GM21825 (cell line): ENCODE measurements at regions not wholly inside any gene's neighbourhood (a gene's known extent, or its start where the extent isn't known, plus 50 kb on each side); places are given as distances from the start of the nearest gene placed in this dataset.

Experiments used
- ATAC-seq: cut with Tn5 transposase; IDR thresholded peaks from one replicate; pipeline ENCODE4 v1.9.1; 2021; ENCODE audit warnings: mild to moderate bottlenecking, moderate library complexity; ENCODE audit not compliant: unreplicated experiment

GRCh38 chr9:36763778-36764177 lies 191.1 kb downstream of the MELK start:
- no peak for ATAC-seq

- no peak for ATAC-seq
These were observed 191.8 kb downstream of the MELK start for GRCh38 chr9:36764364-36765076.

GRCh38 chr9:36765077-36765390 lies 192.3 kb downstream of the MELK start:
- ATAC-seq: no peak

GRCh38 chr9:36765468-36766341 lies 193.0 kb downstream of the MELK start:
- peak; percentile 99 for ATAC-seq

- ATAC-seq: no peak
These were observed 196.0 kb downstream of the MELK start for GRCh38 chr9:36768677-36769076.

- ATAC-seq: no peak
These were observed 197.3 kb downstream of the MELK start for GRCh38 chr9:36770025-36770424.

GRCh38 chr9:36772449-36773403 lies 200.0 kb downstream of the MELK start:
- no peak for ATAC-seq

- ATAC-seq: no peak
These were observed 206.0 kb downstream of the MELK start for GRCh38 chr9:36778682-36779081.

GRCh38 chr9:36779582-36779981 lies 206.9 kb downstream of the MELK start:
- ATAC-seq: no peak

GRCh38 chr9:36780186-36780585 lies 207.5 kb downstream of the MELK start:
- ATAC-seq: no peak

GRCh38 chr9:36781533-36781932 lies 208.8 kb downstream of the MELK start:
- ATAC-seq: no peak
